ENCODE measurements at regions not wholly inside any gene's neighbourhood (a gene's known extent, or its start where the extent isn't known, plus 50 kb on each side); places are given as distances from the start of the nearest gene placed in this dataset.
"Not testable (repeated sequence)": the region's sequence is repeated elsewhere in the genome, so short reads cannot be mapped to it uniquely, and the experiment has no call there.

GRCh38 chr21:39000496-39000895 is 182.8 kb downstream of the PSMG1 start:
- Mint-ChIP-seq H3K4me1 (peaks cover 2% of the 10 kb centered on the region), H3K27ac (no peak overlapping the region), H3K36me3 (ENCODE audit: low read depth) (peaks cover 3% of the 10 kb centered on the region), H3K27me3 (peaks cover 41% of the 10 kb centered on the region), H3K4me3 (no peak overlapping the region)
- H3K9me3 ChIP-seq (ENCODE audit: control insufficient read depth, low read length, poor library complexity, severe bottlenecking): no peaks in the 10 kb centered on the region
- DNase-seq (no peak), ATAC-seq (no peak)

- H3K4me1 Mint-ChIP-seq: no peaks in the 10 kb centered on the region
- ATAC-seq (no peak), DNase-seq (no peak)
- H3K36me3 Mint-ChIP-seq (ENCODE audit: low read depth): peaks cover 3% of the 10 kb centered on the region
- peaks cover 49% of the 10 kb centered on the region for H3K27me3 Mint-ChIP-seq
- H3K4me3 Mint-ChIP-seq: no peak overlapping the region
- no peak overlapping the region for H3K27ac Mint-ChIP-seq
- H3K9me3 ChIP-seq (ENCODE audit: control insufficient read depth, low read length, poor library complexity, severe bottlenecking): no peaks in the 10 kb centered on the region
Measured at GRCh38 chr21:38999161-38999560, 184.1 kb downstream of the PSMG1 start.

GRCh38 chr21:38998281-38998680 is 185.0 kb downstream of the PSMG1 start:
- H3K27me3 Mint-ChIP-seq: peaks cover 57% of the 10 kb centered on the region
- not testable (repeated sequence) for H3K4me1 Mint-ChIP-seq, H3K27ac Mint-ChIP-seq

GRCh38 chr21:38997843-38998175 is 185.4 kb downstream of the PSMG1 start:
- not testable (repeated sequence) for DNase-seq; H3K4me1 Mint-ChIP-seq; ATAC-seq; H3K4me3 Mint-ChIP-seq; H3K27ac Mint-ChIP-seq; H3K36me3 Mint-ChIP-seq (ENCODE audit: low read depth); H3K9me3 ChIP-seq (ENCODE audit: control insufficient read depth, low read length, poor library complexity, severe bottlenecking)
- H3K27me3 Mint-ChIP-seq: peaks cover 57% of the 10 kb centered on the region

More at GRCh38 chr21:38998281-38998680, 185.0 kb downstream of the PSMG1 start:
- H3K9me3 ChIP-seq (ENCODE audit: control insufficient read depth, low read length, poor library complexity, severe bottlenecking); H3K36me3 Mint-ChIP-seq (ENCODE audit: low read depth); ATAC-seq; H3K4me3 Mint-ChIP-seq; DNase-seq: not testable (repeated sequence)

- H3K27me3 Mint-ChIP-seq: peaks cover 62% of the 10 kb centered on the region
- DNase-seq (no peak), ATAC-seq (no peak)
- H3K9me3 ChIP-seq (ENCODE audit: control insufficient read depth, low read length, poor library complexity, severe bottlenecking): no peaks in the 10 kb centered on the region
- H3K4me1 Mint-ChIP-seq: peaks cover 2% of the 10 kb centered on the region
- H3K36me3 Mint-ChIP-seq (ENCODE audit: low read depth): peaks cover 3% of the 10 kb centered on the region
- H3K4me3 Mint-ChIP-seq: no peak overlapping the region
- H3K27ac Mint-ChIP-seq: no peak overlapping the region
Measured at GRCh38 chr21:38997051-38997842, 186.0 kb downstream of the PSMG1 start.

- Mint-ChIP-seq H3K4me1 (peaks cover 2% of the 10 kb centered on the region), H3K4me3 (no peak overlapping the region)
- H3K9me3 ChIP-seq (ENCODE audit: control insufficient read depth, low read length, poor library complexity, severe bottlenecking): no peaks in the 10 kb centered on the region
Measured at GRCh38 chr21:38996355-38996754, 186.9 kb downstream of the PSMG1 start.

GRCh38 chr21:38995731-38996130 is 187.5 kb downstream of the PSMG1 start:
- peaks cover 73% of the 10 kb centered on the region for H3K27me3 Mint-ChIP-seq
- DNase-seq (no peak), ATAC-seq (no peak)

More at GRCh38 chr21:38996355-38996754, 186.9 kb downstream of the PSMG1 start:
- no peak for ATAC-seq
- Mint-ChIP-seq H3K27me3 (peaks cover 69% of the 10 kb centered on the region), H3K36me3 (ENCODE audit: low read depth) (peaks cover 3% of the 10 kb centered on the region), H3K27ac (no peak overlapping the region)
- DNase-seq: no peak

GRCh38 chr21:38995071-38995669 is 188.1 kb downstream of the PSMG1 start:
- Mint-ChIP-seq H3K4me1 (peaks cover 2% of the 10 kb centered on the region), H3K27ac (no peak overlapping the region), H3K36me3 (ENCODE audit: low read depth) (no peaks in the 10 kb centered on the region), H3K4me3 (no peak overlapping the region), H3K27me3 (peaks cover 73% of the 10 kb centered on the region)
- no peak for ATAC-seq
- no peak for DNase-seq
- no peaks in the 10 kb centered on the region for H3K9me3 ChIP-seq (ENCODE audit: control insufficient read depth, low read length, poor library complexity, severe bottlenecking)

More at GRCh38 chr21:38995731-38996130, 187.5 kb downstream of the PSMG1 start:
- Mint-ChIP-seq H3K4me3 (no peak overlapping the region), H3K27ac (no peak overlapping the region), H3K36me3 (ENCODE audit: low read depth) (no peaks in the 10 kb centered on the region), H3K4me1 (peaks cover 2% of the 10 kb centered on the region)
- no peaks in the 10 kb centered on the region for H3K9me3 ChIP-seq (ENCODE audit: control insufficient read depth, low read length, poor library complexity, severe bottlenecking)

GRCh38 chr21:38994042-38994441 is 188.3 kb downstream of the ETS2 start:
- DNase-seq (no peak), ATAC-seq (no peak)
- H3K9me3 ChIP-seq (ENCODE audit: control insufficient read depth, low read length, poor library complexity, severe bottlenecking): no peaks in the 10 kb centered on the region
- H3K27ac Mint-ChIP-seq: no peak overlapping the region
- H3K4me1 Mint-ChIP-seq: peaks cover 4% of the 10 kb centered on the region
- H3K36me3 Mint-ChIP-seq (ENCODE audit: low read depth): no peaks in the 10 kb centered on the region
- no peak overlapping the region for H3K4me3 Mint-ChIP-seq
- H3K27me3 Mint-ChIP-seq: peaks cover 73% of the 10 kb centered on the region

GRCh38 chr21:38993561-38993960 is 187.8 kb downstream of the ETS2 start:
- ATAC-seq (no peak), DNase-seq (no peak)
- peaks cover 73% of the 10 kb centered on the region for H3K27me3 Mint-ChIP-seq
- no peak overlapping the region for H3K4me3 Mint-ChIP-seq
- H3K27ac Mint-ChIP-seq: no peak overlapping the region
- H3K9me3 ChIP-seq (ENCODE audit: control insufficient read depth, low read length, poor library complexity, severe bottlenecking): no peaks in the 10 kb centered on the region
- H3K4me1 Mint-ChIP-seq: peaks cover 4% of the 10 kb centered on the region
- no peaks in the 10 kb centered on the region for H3K36me3 Mint-ChIP-seq (ENCODE audit: low read depth)

- no peak for ATAC-seq
- DNase-seq: no peak
- H3K9me3 ChIP-seq (ENCODE audit: control insufficient read depth, low read length, poor library complexity, severe bottlenecking): no peaks in the 10 kb centered on the region
- Mint-ChIP-seq H3K4me1 (peaks cover 4% of the 10 kb centered on the region), H3K27ac (no peak overlapping the region), H3K36me3 (ENCODE audit: low read depth) (no peaks in the 10 kb centered on the region), H3K4me3 (no peak overlapping the region), H3K27me3 (peaks cover 76% of the 10 kb centered on the region)
Measured at GRCh38 chr21:38992737-38993136, 187.0 kb downstream of the ETS2 start.

- Mint-ChIP-seq H3K4me1 (peaks cover 4% of the 10 kb centered on the region), H3K27me3 (peaks cover 85% of the 10 kb centered on the region), H3K4me3 (no peak overlapping the region), H3K27ac (no peak overlapping the region), H3K36me3 (ENCODE audit: low read depth) (peaks cover 3% of the 10 kb centered on the region)
- DNase-seq (no peak), ATAC-seq (no peak)
- no peaks in the 10 kb centered on the region for H3K9me3 ChIP-seq (ENCODE audit: control insufficient read depth, low read length, poor library complexity, severe bottlenecking)
Measured at GRCh38 chr21:38990424-38990794, 184.7 kb downstream of the ETS2 start.

GRCh38 chr21:38989745-38990423 is 184.2 kb downstream of the ETS2 start:
- DNase-seq: no peak
- Mint-ChIP-seq H3K27ac (no peak overlapping the region), H3K27me3 (peaks cover 86% of the 10 kb centered on the region)

More at GRCh38 chr21:38989745-38990423, 184.2 kb downstream of the ETS2 start:
- no peaks in the 10 kb centered on the region for H3K9me3 ChIP-seq (ENCODE audit: control insufficient read depth, low read length, poor library complexity, severe bottlenecking)
- no peak for ATAC-seq
- Mint-ChIP-seq H3K4me1 (peaks cover 8% of the 10 kb centered on the region), H3K36me3 (ENCODE audit: low read depth) (peaks cover 3% of the 10 kb centered on the region), H3K4me3 (no peak overlapping the region)
